Endothelial cell of umbilical vein (primary cell): ENCODE measurements at regions not wholly inside any gene's neighbourhood (a gene's known extent, or its start where the extent isn't known, plus 50 kb on each side); places are given as distances from the start of the nearest gene placed in this dataset.

Experiments used
- BruUV-seq: library from RNA; stranded (reverse); fragments of 400-500 nt; replicated peaks from 2 replicates; lab custom pipeline; 2021; lab: Mats Ljungman, UMichigan
- CTCF ChIA-PET: fragments of 300-600, 350-600 bp; sonication (Branson Sonifier 250); formaldehyde crosslinking; loops from one replicate; lab custom pipeline; 2021; ENCODE audit warnings: antibody characterized with exemption, inconsistent platforms; lab: Charles Lee
- POLR2A ChIA-PET: fragments of 300-600, 350-600 bp; sonication (Branson Sonifier 250); formaldehyde crosslinking; loops from one replicate; lab custom pipeline; 2021; ENCODE audit warnings: antibody characterized with exemption, inconsistent platforms; lab: Charles Lee
- DNase-seq: peaks from one replicate; pipeline ENCODE4 v3.0.0-alpha.2; 2011; ENCODE audit warnings: low read depth, low spot score
- FAIRE-seq: peaks from 2 replicates; lab custom pipeline; 2011; peaks lifted over from hg19 to GRCh38; lab: Jason Lieb, UNC
- H2AFZ ChIP-seq: 2 replicates; pipeline ENCODE4 v1.6.0; 2012; ENCODE audit warnings: low read depth, low read length, control low read depth, inconsistent platforms
- H3K27ac ChIP-seq: 2 replicates; pipeline ENCODE4 v1.5.1; 2011; ENCODE audit warnings: low read depth, mild to moderate bottlenecking, control low read depth, low read length, moderate library complexity; ENCODE audit not compliant: insufficient read depth
- H3K27me3 ChIP-seq, 2 experiments: 2 replicates each; pipeline versions ENCODE4 v1.6.0 to v1.6.1; 2011; ENCODE audit warnings: low read length in 2 of 2, mixed read lengths in 1 of 2; ENCODE audit not compliant: control insufficient read depth in 2 of 2, insufficient read depth in 2 of 2
- H3K36me3 ChIP-seq, 2 experiments: 2 replicates in 1 of 2; 3 replicates in 1 of 2; pipeline ENCODE4 v1.5.1; 2011; ENCODE audit warnings: low read length in 2 of 2, mild to moderate bottlenecking in 1 of 2, moderate library complexity in 1 of 2; ENCODE audit not compliant: control insufficient read depth in 2 of 2, insufficient read depth in 2 of 2; ENCODE audit errors: extremely low read depth in 1 of 2
- H3K4me1 ChIP-seq: 3 replicates; pipeline ENCODE4 v1.5.1; 2011; ENCODE audit warnings: mild to moderate bottlenecking, low read length; ENCODE audit not compliant: control insufficient read depth, insufficient read depth; ENCODE audit errors: extremely low read depth
- H3K4me2 ChIP-seq: 2 replicates; pipeline ENCODE4 v1.6.1; 2011; ENCODE audit warnings: low read length, control low read depth, mixed read lengths; ENCODE audit not compliant: insufficient read depth
- H3K4me3 ChIP-seq, 3 experiments: fragments of 200-600 bp in 1 of 3; sonication (generic), shearing (Covaris generic) in 1 of 3; replicated peaks in 1 of 3; 2 replicates each; pipeline ENCODE4 v1.5.1; 2011 to 2016; ENCODE audit warnings: control low read depth in 3 of 3, low read length in 3 of 3, mild to moderate bottlenecking in 2 of 3, inconsistent platforms in 1 of 3, low read depth in 1 of 3, moderate library complexity in 1 of 3; ENCODE audit not compliant: insufficient read depth in 1 of 3
- H3K79me2 ChIP-seq: 2 replicates; pipeline ENCODE4 v1.6.0; 2012; ENCODE audit warnings: low read length, inconsistent platforms; ENCODE audit not compliant: control insufficient read depth, insufficient read depth
- H3K9ac ChIP-seq: replicated peaks from 2 replicates; pipeline ENCODE3; 2011; ENCODE audit warnings: low read length, control low read depth; ENCODE audit not compliant: insufficient read depth; ENCODE audit errors: extremely low read depth
- H3K9me1 ChIP-seq: replicated peaks from 3 replicates; pipeline ENCODE4 v1.6.0; 2011; ENCODE audit warnings: mild to moderate bottlenecking, low read length; ENCODE audit not compliant: control insufficient read depth, insufficient read depth; ENCODE audit errors: extremely low read depth
- H3K9me3 ChIP-seq: replicated peaks from 2 replicates; pipeline ENCODE4 v1.5.1; 2012; ENCODE audit warnings: low read length, inconsistent platforms; ENCODE audit not compliant: control insufficient read depth, insufficient read depth
- H4K20me1 ChIP-seq: replicated peaks from 2 replicates; pipeline ENCODE3; 2011; ENCODE audit warnings: mild to moderate bottlenecking, low read length; ENCODE audit not compliant: control insufficient read depth, insufficient read depth; ENCODE audit errors: extremely low read depth
- CTCF ChIP-seq, 2 donors: IDR thresholded peaks; 1 replicate in 1 of 2; 2 replicates in 1 of 2; pipeline ENCODE4 v1.5.1; 2011; ENCODE audit warnings: low read length in 2 of 2, mild to moderate bottlenecking in 2 of 2, moderate library complexity in 2 of 2, control low read depth in 1 of 2, inconsistent platforms in 1 of 2, low read depth in 1 of 2; ENCODE audit not compliant: insufficient read depth in 1 of 2; ENCODE audit errors: extremely low read depth in 1 of 2
- EZH2 ChIP-seq: IDR thresholded peaks from 2 replicates; pipeline ENCODE4 v1.6.1; 2012; ENCODE audit warnings: borderline replicate concordance, low read depth, mild to moderate bottlenecking, moderate library complexity, low read length, inconsistent platforms; ENCODE audit not compliant: severe bottlenecking
- FOS ChIP-seq: IDR thresholded peaks from 2 replicates; pipeline ENCODE4 v1.6.1; 2011; ENCODE audit warnings: mild to moderate bottlenecking, low read length, moderate library complexity, borderline replicate concordance; ENCODE audit not compliant: insufficient read depth
- GATA2 ChIP-seq: IDR thresholded peaks from 2 replicates; pipeline ENCODE4 v1.7.0; 2011; ENCODE audit warnings: low read depth, mild to moderate bottlenecking, moderate library complexity, mixed read lengths, low read length; ENCODE audit not compliant: insufficient read length, insufficient read depth
- JUN ChIP-seq: IDR thresholded peaks from 2 replicates; pipeline ENCODE4 v1.6.1; 2011; ENCODE audit warnings: borderline replicate concordance, low read depth; ENCODE audit not compliant: insufficient read length, insufficient read depth
- MAX ChIP-seq: IDR thresholded peaks from 2 replicates; pipeline ENCODE4 v1.6.1; 2011; ENCODE audit not compliant: insufficient read depth, insufficient read length
- MYC ChIP-seq: IDR thresholded peaks from one replicate; pipeline ENCODE4 v1.6.1; 2011; ENCODE audit warnings: mild to moderate bottlenecking, low read depth, low read length
- POLR2A ChIP-seq: IDR thresholded peaks from 2 replicates; pipeline ENCODE4 v1.6.1; 2012; ENCODE audit warnings: low read depth, mild to moderate bottlenecking, control low read depth, low read length
- POLR2AphosphoS5 ChIP-seq: IDR thresholded peaks from 2 replicates; pipeline ENCODE4 v1.6.1; 2012; ENCODE audit warnings: low read depth, mild to moderate bottlenecking, control low read depth, low read length, moderate library complexity; ENCODE audit not compliant: insufficient read depth
- dilution Hi-C: fragments of 300-500 bp; cut with MboI; formaldehyde crosslinking; loops from one replicate; pipeline ENCODE4 v1.15.0; 2019; ENCODE audit warnings: low sequenced_read_pairs; ENCODE audit not compliant: extremely low pct_ligation_motif_present
- intact Hi-C: fragments of 100-400 bp; cut with micrococcal nuclease; formaldehyde crosslinking; loops from one replicate; pipeline ENCODE4 v1.10.0; 2022

DNA sequence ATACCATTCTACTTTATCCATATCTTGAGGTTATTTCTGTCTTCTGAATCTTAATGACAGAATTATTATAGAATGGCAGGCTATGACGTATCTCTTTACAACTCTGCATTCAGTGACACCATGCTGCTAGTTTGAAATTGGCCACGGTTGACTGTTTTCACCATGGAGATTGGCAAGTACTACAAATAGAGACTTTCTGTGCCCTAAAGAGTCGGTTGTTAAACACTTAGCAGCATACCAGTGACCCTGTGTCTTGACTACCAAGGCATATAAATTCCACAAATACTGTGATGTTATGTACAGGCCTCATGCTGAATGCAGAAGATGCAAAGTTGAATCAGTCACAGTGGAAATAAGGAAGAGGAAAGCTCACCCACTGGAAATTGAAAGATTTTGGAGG lies 67.0 kb upstream of the CADPS start:
- H3K4me1 ChIP-seq = no peaks in the 10 kb centered on the region
- ChIA-PET CTCF (no interaction called here), POLR2A (no interaction called here)
- no peak for TF ChIP-seq MAX
- no peak for TF ChIP-seq FOS
- no peak for TF ChIP-seq CTCF (IDR thresholded peaks at IDR 0.05; ENCODE audit: extremely low read depth in 1 of 2, insufficient read depth in 1 of 2, low read depth in 1 of 2, low read length in 2 of 2)
- TF ChIP-seq POLR2A = no peak
- TF ChIP-seq MYC = no peak
- TF ChIP-seq GATA2 = no peak
- H3K27ac ChIP-seq = no peak overlapping the region
- DNase-seq = no peak
- no peaks in the 10 kb centered on the region for H3K9me3 ChIP-seq
- H3K4me2 ChIP-seq = no peak overlapping the region
- no peaks in the 10 kb centered on the region for H3K9me1 ChIP-seq
- no peaks in the 10 kb centered on the region for H3K27me3 ChIP-seq
- no peaks in the 10 kb centered on the region for H4K20me1 ChIP-seq
- no TSS peak for BruUV-seq
- no peak for FAIRE-seq
- no peak overlapping the region for H2AFZ ChIP-seq
- intact Hi-C loops (no loop called here), dilution Hi-C loops (no loop called here)
- no peak overlapping the region for H3K4me3 ChIP-seq
- no peak overlapping the region for H3K9ac ChIP-seq
- no peaks in the 10 kb centered on the region for H3K36me3 ChIP-seq
- no peaks in the 10 kb centered on the region for H3K79me2 ChIP-seq

DNA sequence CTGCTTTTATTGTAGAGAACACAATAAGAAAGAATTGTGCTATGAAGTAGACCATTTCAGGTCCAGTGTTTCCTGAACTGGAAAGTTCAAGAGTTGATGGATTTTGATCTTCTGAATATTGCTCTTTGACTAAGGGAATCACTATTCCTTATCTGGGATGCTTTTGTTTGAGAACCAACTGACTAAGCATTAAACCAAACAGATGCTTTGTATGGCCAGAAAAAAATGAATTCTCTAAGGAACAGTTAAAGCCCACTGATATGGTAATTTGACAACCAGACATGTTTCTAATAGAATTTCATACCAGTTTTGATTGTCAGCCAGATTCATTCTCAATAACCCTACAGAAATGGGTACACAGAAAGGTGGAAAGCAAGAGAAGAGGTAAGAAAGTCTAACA lies 67.5 kb upstream of the CADPS start:
- Histone ChIP-seq H2AFZ (no peak overlapping the region), H3K4me3 (no peak overlapping the region), H3K9me3 (no peaks in the 10 kb centered on the region), H3K4me2 (no peak overlapping the region), H3K36me3 (no peaks in the 10 kb centered on the region), H3K27ac (no peak overlapping the region), H3K4me1 (no peaks in the 10 kb centered on the region), H3K27me3 (no peaks in the 10 kb centered on the region), H3K79me2 (no peaks in the 10 kb centered on the region), H3K9ac (no peak overlapping the region), H4K20me1 (no peaks in the 10 kb centered on the region), H3K9me1 (no peaks in the 10 kb centered on the region)
- intact Hi-C loops = no loop called here
- TF ChIP-seq MYC (no peak), MAX (no peak), POLR2AphosphoS5 (no peak), JUN (no peak), GATA2 (no peak), FOS (no peak), POLR2A (no peak), EZH2 (no peak), CTCF (IDR thresholded peaks at IDR 0.05; ENCODE audit: extremely low read depth in 1 of 2, insufficient read depth in 1 of 2, low read depth in 1 of 2, low read length in 2 of 2) (no peak)
- dilution Hi-C loops = no loop called here
- ChIA-PET CTCF (no interaction called here), POLR2A (no interaction called here)
- BruUV-seq = no TSS peak
- DNase-seq (no peak), FAIRE-seq (no peak)
